Coronary artery (tissue), 2 donors: ENCODE measurements at regions not wholly inside any gene's neighbourhood (a gene's known extent, or its start where the extent isn't known, plus 50 kb on each side); places are given as distances from the start of the nearest gene placed in this dataset.

Source experiments
- DNase-seq: peaks from one replicate; pipeline ENCODE4 v3.0.0-alpha.2; 2017; ENCODE audit warnings: low spot score
- H3K27ac ChIP-seq, 2 donors: fragments of 200-600 bp; sonication (generic); one replicate each; pipeline ENCODE4 v1.5.1; 2016 to 2019
- H3K4me3 ChIP-seq: fragments of 200-600 bp; sonication (generic); 2 replicates; pipeline ENCODE4 v1.5.1; 2016; ENCODE audit warnings: mild to moderate bottlenecking, moderate library complexity
- CTCF ChIP-seq: fragments of 200-600 bp; sonication (generic); IDR thresholded peaks from one replicate; pipeline ENCODE4 v1.5.1; 2019; ENCODE audit warnings: antibody characterized with exemption

- no peak for TF ChIP-seq CTCF
- H3K4me3 ChIP-seq = no peak overlapping the region
- DNase-seq = no peak
- no peak overlapping the region for H3K27ac ChIP-seq
Measured at GRCh38 chr2:103469800-103470199, 708.0 kb downstream of the TMEM182 start.

- no peak overlapping the region for H3K27ac ChIP-seq
- TF ChIP-seq CTCF = no peak
- DNase-seq = no peak
- H3K4me3 ChIP-seq = no peak overlapping the region
Measured at GRCh38 chr2:103484906-103485305, 723.1 kb downstream of the TMEM182 start.

GRCh38 chr2:103496850-103497249 lies 735.0 kb downstream of the TMEM182 start:
- no peak overlapping the region for H3K4me3 ChIP-seq
- no peak for DNase-seq
- TF ChIP-seq CTCF = no peak
- no peak overlapping the region for H3K27ac ChIP-seq

GRCh38 chr2:103506812-103507211 lies 745.0 kb downstream of the TMEM182 start:
- H3K4me3 ChIP-seq = no peak overlapping the region
- no peak overlapping the region for H3K27ac ChIP-seq
- DNase-seq = no peak
- no peak for TF ChIP-seq CTCF

- no peak for TF ChIP-seq CTCF
- no peak overlapping the region for H3K27ac ChIP-seq
- H3K4me3 ChIP-seq = no peak overlapping the region
- DNase-seq = no peak
Measured at GRCh38 chr2:103512442-103512841, 750.6 kb downstream of the TMEM182 start.

GRCh38 chr2:103520547-103520946 lies 758.7 kb downstream of the TMEM182 start:
- DNase-seq = no peak
- TF ChIP-seq CTCF = no peak
- H3K4me3 ChIP-seq = no peak overlapping the region
- no peak overlapping the region for H3K27ac ChIP-seq

GRCh38 chr2:103525756-103526155 lies 763.9 kb downstream of the TMEM182 start:
- DNase-seq = no peak
- no peak overlapping the region for H3K27ac ChIP-seq
- no peak overlapping the region for H3K4me3 ChIP-seq
- TF ChIP-seq CTCF = no peak
